ENCODE measurements at regions not wholly inside any gene's neighbourhood (a gene's known extent, or its start where the extent isn't known, plus 50 kb on each side); places are given as distances from the start of the nearest gene placed in this dataset.

GRCh38 chr2:240205772-240206171 lies 65.3 kb upstream of the OTOS start:
- no peak for DNase-seq
- no peak overlapping the region for H2AFZ ChIP-seq (ENCODE audit: low read length)
- H3K27me3 ChIP-seq (ENCODE audit: low read length) = no peaks in the 10 kb centered on the region; the same call in 1 of the 2 replicates
- no peak overlapping the region for H3K9ac ChIP-seq (ENCODE audit: low read length)
- no peaks in the 10 kb centered on the region for H3K9me2 ChIP-seq (replicated peaks; ENCODE audit: insufficient read depth, low read length)
- H4K20me1 ChIP-seq (ENCODE audit: insufficient read depth, low read depth, low read length) = no peaks in the 10 kb centered on the region
- H3K36me3 ChIP-seq (ENCODE audit: insufficient read depth, low read length) = no peaks in the 10 kb centered on the region
- no peak overlapping the region for H3K4me2 ChIP-seq (ENCODE audit: low read depth, low read length, poor library complexity, severe bottlenecking)
- no peaks in the 10 kb centered on the region; the same call in 1 of the 2 replicates for H3K9me3 ChIP-seq (ENCODE audit: low read length)
- H3K27ac ChIP-seq (ENCODE audit: low read length) = no peak overlapping the region
- H3K4me1 ChIP-seq (ENCODE audit: low read length) = no peaks in the 10 kb centered on the region
- no peak overlapping the region for H3K4me3 ChIP-seq (ENCODE audit: low read length)
- no peaks in the 10 kb centered on the region for H3K79me2 ChIP-seq (ENCODE audit: low read length)

GRCh38 chr2:240206630-240207029 lies 66.2 kb upstream of the OTOS start:
- H3K4me2 ChIP-seq (ENCODE audit: low read depth, low read length, poor library complexity, severe bottlenecking) = no peak overlapping the region
- H2AFZ ChIP-seq (ENCODE audit: low read length) = no peak overlapping the region
- H3K4me1 ChIP-seq (ENCODE audit: low read length) = no peaks in the 10 kb centered on the region

DNA sequence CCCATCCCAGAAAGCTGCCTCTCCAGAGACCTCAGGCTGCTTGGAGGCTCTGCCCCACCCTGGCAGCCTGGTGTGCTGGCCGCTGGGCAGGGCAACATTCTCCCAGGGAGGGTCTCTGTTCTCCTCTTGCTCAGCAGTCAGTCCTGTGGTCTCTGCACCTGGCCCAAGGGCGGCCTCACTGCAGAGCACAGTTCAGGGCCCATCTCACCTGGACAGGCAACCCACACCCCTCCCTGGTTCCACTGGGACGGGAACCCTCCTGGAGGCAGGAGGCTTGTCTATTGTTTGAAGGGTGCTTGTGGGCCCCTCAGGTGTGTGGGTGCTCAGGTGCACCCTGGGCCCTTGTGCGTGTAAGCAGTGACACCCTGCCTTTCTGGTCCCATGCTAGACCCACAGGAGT lies 67.2 kb upstream of the OTOS start:
- no peak overlapping the region for H2AFZ ChIP-seq (ENCODE audit: low read length)
- no peak overlapping the region for H3K9ac ChIP-seq (ENCODE audit: low read length)
- no peaks in the 10 kb centered on the region for H3K36me3 ChIP-seq (ENCODE audit: insufficient read depth, low read length)
- no peak overlapping the region for H3K27ac ChIP-seq (ENCODE audit: low read length)
- H4K20me1 ChIP-seq (ENCODE audit: insufficient read depth, low read depth, low read length) = no peaks in the 10 kb centered on the region
- H3K9me3 ChIP-seq (ENCODE audit: low read length) = no peaks in the 10 kb centered on the region; the same call in 1 of the 2 replicates
- DNase-seq = no peak
- no peak overlapping the region for H3K4me3 ChIP-seq (ENCODE audit: low read length)
- no peaks in the 10 kb centered on the region for H3K4me1 ChIP-seq (ENCODE audit: low read length)
- H3K9me2 ChIP-seq (replicated peaks; ENCODE audit: insufficient read depth, low read length) = no peaks in the 10 kb centered on the region
- H3K4me2 ChIP-seq (ENCODE audit: low read depth, low read length, poor library complexity, severe bottlenecking) = no peak overlapping the region
- no peaks in the 10 kb centered on the region for H3K79me2 ChIP-seq (ENCODE audit: low read length)
- H3K27me3 ChIP-seq (ENCODE audit: low read length) = no peaks in the 10 kb centered on the region; the same call in 1 of the 2 replicates

More at GRCh38 chr2:240206630-240207029, 66.2 kb upstream of the OTOS start:
- no peaks in the 10 kb centered on the region for H3K79me2 ChIP-seq (ENCODE audit: low read length)
- no peak overlapping the region for H3K27ac ChIP-seq (ENCODE audit: low read length)
- no peaks in the 10 kb centered on the region; the same call in 1 of the 2 replicates for H3K9me3 ChIP-seq (ENCODE audit: low read length)
- no peaks in the 10 kb centered on the region for H3K36me3 ChIP-seq (ENCODE audit: insufficient read depth, low read length)
- H3K27me3 ChIP-seq (ENCODE audit: low read length) = no peaks in the 10 kb centered on the region; the same call in 1 of the 2 replicates
- no peaks in the 10 kb centered on the region for H3K9me2 ChIP-seq (replicated peaks; ENCODE audit: insufficient read depth, low read length)
- H4K20me1 ChIP-seq (ENCODE audit: insufficient read depth, low read depth, low read length) = no peaks in the 10 kb centered on the region
- DNase-seq = no peak
- H3K9ac ChIP-seq (ENCODE audit: low read length) = no peak overlapping the region
- H3K4me3 ChIP-seq (ENCODE audit: low read length) = no peak overlapping the region

- no peaks in the 10 kb centered on the region; the same call in 1 of the 2 replicates for H3K9me3 ChIP-seq (ENCODE audit: low read length)
- no peak overlapping the region for H2AFZ ChIP-seq (ENCODE audit: low read length)
- H3K36me3 ChIP-seq (ENCODE audit: insufficient read depth, low read length) = no peaks in the 10 kb centered on the region
- no peak overlapping the region for H3K4me2 ChIP-seq (ENCODE audit: low read depth, low read length, poor library complexity, severe bottlenecking)
- no peaks in the 10 kb centered on the region; the same call in 1 of the 2 replicates for H3K27me3 ChIP-seq (ENCODE audit: low read length)
- no peaks in the 10 kb centered on the region for H3K9me2 ChIP-seq (replicated peaks; ENCODE audit: insufficient read depth, low read length)
- H3K79me2 ChIP-seq (ENCODE audit: low read length) = no peaks in the 10 kb centered on the region
- H3K9ac ChIP-seq (ENCODE audit: low read length) = no peak overlapping the region
- H3K4me3 ChIP-seq (ENCODE audit: low read length) = no peak overlapping the region
- DNase-seq = no peak
- H3K4me1 ChIP-seq (ENCODE audit: low read length) = no peaks in the 10 kb centered on the region
- no peak overlapping the region for H3K27ac ChIP-seq (ENCODE audit: low read length)
- no peaks in the 10 kb centered on the region for H4K20me1 ChIP-seq (ENCODE audit: insufficient read depth, low read depth, low read length)
Measured at GRCh38 chr2:240208096-240208495, 67.6 kb upstream of the OTOS start.

GRCh38 chr2:240208631-240209211 lies 68.3 kb upstream of the OTOS start:
- Histone ChIP-seq H3K4me3 (ENCODE audit: low read length) (no peak overlapping the region), H3K4me1 (ENCODE audit: low read length) (no peaks in the 10 kb centered on the region), H2AFZ (ENCODE audit: low read length) (no peak overlapping the region), H3K27me3 (ENCODE audit: low read length) (no peaks in the 10 kb centered on the region; the same call in 1 of the 2 replicates), H3K27ac (ENCODE audit: low read length) (no peak overlapping the region), H4K20me1 (ENCODE audit: insufficient read depth, low read depth, low read length) (no peaks in the 10 kb centered on the region), H3K9me2 (replicated peaks; ENCODE audit: insufficient read depth, low read length) (no peaks in the 10 kb centered on the region), H3K4me2 (ENCODE audit: low read depth, low read length, poor library complexity, severe bottlenecking) (no peak overlapping the region), H3K36me3 (ENCODE audit: insufficient read depth, low read length) (no peaks in the 10 kb centered on the region), H3K79me2 (ENCODE audit: low read length) (no peaks in the 10 kb centered on the region), H3K9me3 (ENCODE audit: low read length) (no peaks in the 10 kb centered on the region; the same call in 1 of the 2 replicates), H3K9ac (ENCODE audit: low read length) (no peak overlapping the region)
- no peak for DNase-seq

- Histone ChIP-seq H3K9me3 (ENCODE audit: low read length) (no peaks in the 10 kb centered on the region; the same call in 1 of the 2 replicates), H3K4me2 (ENCODE audit: low read depth, low read length, poor library complexity, severe bottlenecking) (no peak overlapping the region), H4K20me1 (ENCODE audit: insufficient read depth, low read depth, low read length) (no peaks in the 10 kb centered on the region), H3K9ac (ENCODE audit: low read length) (no peak overlapping the region), H3K27ac (ENCODE audit: low read length) (no peak overlapping the region), H3K36me3 (ENCODE audit: insufficient read depth, low read length) (no peaks in the 10 kb centered on the region), H2AFZ (ENCODE audit: low read length) (no peak overlapping the region), H3K27me3 (ENCODE audit: low read length) (no peaks in the 10 kb centered on the region), H3K79me2 (ENCODE audit: low read length) (no peaks in the 10 kb centered on the region), H3K9me2 (replicated peaks; ENCODE audit: insufficient read depth, low read length) (no peaks in the 10 kb centered on the region), H3K4me1 (ENCODE audit: low read length) (no peaks in the 10 kb centered on the region), H3K4me3 (ENCODE audit: low read length) (no peak overlapping the region)
- no peak for DNase-seq
Measured at GRCh38 chr2:240209493-240209892, 69.0 kb upstream of the OTOS start.

GRCh38 chr2:240210198-240210965 lies 69.9 kb upstream of the OTOS start:
- Histone ChIP-seq H3K9ac (ENCODE audit: low read length) (no peak overlapping the region), H3K79me2 (ENCODE audit: low read length) (no peaks in the 10 kb centered on the region)
- DNase-seq = no peak

GRCh38 chr2:240211096-240211495 lies 70.6 kb upstream of the OTOS start:
- H3K9me2 ChIP-seq (replicated peaks; ENCODE audit: insufficient read depth, low read length) = no peaks in the 10 kb centered on the region
- H3K4me1 ChIP-seq (ENCODE audit: low read length) = no peaks in the 10 kb centered on the region
- no peaks in the 10 kb centered on the region for H3K27me3 ChIP-seq (ENCODE audit: low read length)
- no peak overlapping the region for H3K9ac ChIP-seq (ENCODE audit: low read length)
- no peak overlapping the region for H3K4me3 ChIP-seq (ENCODE audit: low read length)
- no peaks in the 10 kb centered on the region for H3K79me2 ChIP-seq (ENCODE audit: low read length)
- H4K20me1 ChIP-seq (ENCODE audit: insufficient read depth, low read depth, low read length) = no peaks in the 10 kb centered on the region
- H3K4me2 ChIP-seq (ENCODE audit: low read depth, low read length, poor library complexity, severe bottlenecking) = no peak overlapping the region
- no peaks in the 10 kb centered on the region for H3K36me3 ChIP-seq (ENCODE audit: insufficient read depth, low read length)
- no peak overlapping the region for H2AFZ ChIP-seq (ENCODE audit: low read length)
- H3K9me3 ChIP-seq (ENCODE audit: low read length) = no peaks in the 10 kb centered on the region; the same call in 1 of the 2 replicates
- no peak overlapping the region for H3K27ac ChIP-seq (ENCODE audit: low read length)
- no peak for DNase-seq

More at GRCh38 chr2:240210198-240210965, 69.9 kb upstream of the OTOS start:
- H3K4me1 ChIP-seq (ENCODE audit: low read length) = no peaks in the 10 kb centered on the region
- no peaks in the 10 kb centered on the region for H3K9me2 ChIP-seq (replicated peaks; ENCODE audit: insufficient read depth, low read length)
- H3K36me3 ChIP-seq (ENCODE audit: insufficient read depth, low read length) = no peaks in the 10 kb centered on the region
- H3K27me3 ChIP-seq (ENCODE audit: low read length) = no peaks in the 10 kb centered on the region
- no peaks in the 10 kb centered on the region; the same call in 1 of the 2 replicates for H3K9me3 ChIP-seq (ENCODE audit: low read length)
- H2AFZ ChIP-seq (ENCODE audit: low read length) = no peak overlapping the region
- no peaks in the 10 kb centered on the region for H4K20me1 ChIP-seq (ENCODE audit: insufficient read depth, low read depth, low read length)
- no peak overlapping the region for H3K4me3 ChIP-seq (ENCODE audit: low read length)
- no peak overlapping the region for H3K4me2 ChIP-seq (ENCODE audit: low read depth, low read length, poor library complexity, severe bottlenecking)
- no peak overlapping the region for H3K27ac ChIP-seq (ENCODE audit: low read length)
